ENCODE measurements at regions not wholly inside any gene's neighbourhood (a gene's known extent, or its start where the extent isn't known, plus 50 kb on each side); places are given as distances from the start of the nearest gene placed in this dataset.

GRCh38 chr6:164283574-164283973 is 869.1 kb downstream of the QKI start:
- TF ChIP-seq POLR2A (IDR thresholded peaks at IDR 0.05) (no peak), CTCF (IDR thresholded peaks at IDR 0.05) (no peak), EP300 (IDR thresholded peaks at IDR 0.05; ENCODE audit: low read depth) (no peak)
